ENCODE measurements at regions not wholly inside any gene's neighbourhood (a gene's known extent, or its start where the extent isn't known, plus 50 kb on each side); places are given as distances from the start of the nearest gene placed in this dataset.
"Not testable (repeated sequence)": the region's sequence is repeated elsewhere in the genome, so short reads cannot be mapped to it uniquely, and the experiment has no call there.

DNA sequence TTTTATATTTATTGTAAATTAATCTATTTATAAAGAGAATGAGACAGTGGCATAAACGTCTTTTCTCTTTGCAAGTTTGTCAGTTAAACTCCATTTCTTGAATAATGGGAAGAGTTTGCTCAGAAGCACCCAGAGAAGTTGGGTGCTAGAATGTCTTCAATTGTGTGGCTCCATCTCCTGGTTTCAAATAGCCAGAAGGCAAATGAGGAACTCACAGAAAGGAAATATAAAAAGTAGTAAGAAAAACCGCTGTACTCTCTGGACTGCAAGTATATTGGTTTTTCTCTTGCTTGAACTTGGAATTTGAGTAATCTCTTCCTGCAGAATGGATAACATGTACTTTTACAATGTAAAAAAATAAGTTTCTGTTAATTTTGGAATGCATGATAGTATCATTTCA, 217.5 kb downstream of the DPY19L2 start:
- H3K9ac ChIP-seq (ENCODE audit: low read length in 3 of 3): no peak overlapping the region
- TF ChIP-seq, protein P1, sequence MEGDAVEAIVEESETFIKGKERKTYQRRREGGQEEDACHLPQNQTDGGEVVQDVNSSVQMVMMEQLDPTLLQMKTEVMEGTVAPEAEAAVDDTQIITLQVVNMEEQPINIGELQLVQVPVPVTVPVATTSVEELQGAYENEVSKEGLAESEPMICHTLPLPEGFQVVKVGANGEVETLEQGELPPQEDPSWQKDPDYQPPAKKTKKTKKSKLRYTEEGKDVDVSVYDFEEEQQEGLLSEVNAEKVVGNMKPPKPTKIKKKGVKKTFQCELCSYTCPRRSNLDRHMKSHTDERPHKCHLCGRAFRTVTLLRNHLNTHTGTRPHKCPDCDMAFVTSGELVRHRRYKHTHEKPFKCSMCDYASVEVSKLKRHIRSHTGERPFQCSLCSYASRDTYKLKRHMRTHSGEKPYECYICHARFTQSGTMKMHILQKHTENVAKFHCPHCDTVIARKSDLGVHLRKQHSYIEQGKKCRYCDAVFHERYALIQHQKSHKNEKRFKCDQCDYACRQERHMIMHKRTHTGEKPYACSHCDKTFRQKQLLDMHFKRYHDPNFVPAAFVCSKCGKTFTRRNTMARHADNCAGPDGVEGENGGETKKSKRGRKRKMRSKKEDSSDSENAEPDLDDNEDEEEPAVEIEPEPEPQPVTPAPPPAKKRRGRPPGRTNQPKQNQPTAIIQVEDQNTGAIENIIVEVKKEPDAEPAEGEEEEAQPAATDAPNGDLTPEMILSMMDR (IDR thresholded peaks at IDR 0.05; ENCODE audit: borderline replicate concordance, extremely low read depth, insufficient read depth): no peak
- FAIRE-seq (no peak), DNase-seq (peak in 1 of 5 donors; percentile 18)
- intact Hi-C loops (cut with DNase I): no loop called here
- no peaks in the 10 kb centered on the region for H3K4me1 ChIP-seq (ENCODE audit: control insufficient read depth in 2 of 3, insufficient read depth in 2 of 3, low read depth in 1 of 3, low read length in 3 of 3)
- H3K4me3 ChIP-seq (ENCODE audit: low read length in 3 of 3): no peak overlapping the region
- no peaks in the 10 kb centered on the region for H3K27me3 ChIP-seq (ENCODE audit: control insufficient read depth, insufficient read depth, low read length)
- H3K9me3 ChIP-seq (ENCODE audit: control insufficient read depth in 2 of 3, insufficient read depth in 1 of 3, low read length in 3 of 3): no peaks in the 10 kb centered on the region
- H3K36me3 ChIP-seq (ENCODE audit: control insufficient read depth in 2 of 3, insufficient read depth in 3 of 3, low read length in 3 of 3): no peaks in the 10 kb centered on the region
- H3K27ac ChIP-seq (ENCODE audit: low read depth in 2 of 2, low read length in 2 of 2): no peak overlapping the region

DNA sequence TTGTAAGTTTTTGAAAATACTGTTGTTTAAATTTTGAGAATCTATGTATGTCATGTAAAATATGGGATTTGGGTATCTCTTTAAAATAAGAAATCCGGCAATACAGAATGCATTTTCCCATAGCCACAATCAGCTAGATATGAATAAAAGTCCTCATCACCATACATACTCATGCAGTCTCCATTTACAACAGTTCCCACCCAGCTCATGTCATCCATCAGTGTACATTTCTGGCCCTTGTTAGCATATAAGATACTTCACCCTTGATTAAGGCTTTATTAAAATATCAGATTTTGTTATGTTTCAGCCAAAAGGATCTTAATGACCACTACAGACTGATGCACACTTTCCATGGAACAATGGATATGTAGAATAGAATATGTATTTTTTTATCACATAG, 218.0 kb downstream of the DPY19L2 start:
- Histone ChIP-seq H3K9me3 (ENCODE audit: control insufficient read depth in 2 of 3, insufficient read depth in 1 of 3, low read length in 3 of 3) (no peaks in the 10 kb centered on the region), H3K4me1 (ENCODE audit: control insufficient read depth in 2 of 3, insufficient read depth in 2 of 3, low read depth in 1 of 3, low read length in 3 of 3) (no peaks in the 10 kb centered on the region), H3K9ac (ENCODE audit: low read length in 3 of 3) (no peak overlapping the region), H3K36me3 (ENCODE audit: control insufficient read depth in 2 of 3, insufficient read depth in 3 of 3, low read length in 3 of 3) (no peaks in the 10 kb centered on the region), H3K4me3 (ENCODE audit: low read length in 3 of 3) (no peak overlapping the region), H3K27ac (ENCODE audit: low read depth in 2 of 2, low read length in 2 of 2) (no peak overlapping the region), H3K27me3 (ENCODE audit: control insufficient read depth, insufficient read depth, low read length) (no peaks in the 10 kb centered on the region)
- intact Hi-C loops (cut with DNase I): no loop called here
- TF ChIP-seq, protein P1 (IDR thresholded peaks at IDR 0.05; ENCODE audit: borderline replicate concordance, extremely low read depth, insufficient read depth): no peak
- FAIRE-seq (no peak), DNase-seq (no peak)

DNA sequence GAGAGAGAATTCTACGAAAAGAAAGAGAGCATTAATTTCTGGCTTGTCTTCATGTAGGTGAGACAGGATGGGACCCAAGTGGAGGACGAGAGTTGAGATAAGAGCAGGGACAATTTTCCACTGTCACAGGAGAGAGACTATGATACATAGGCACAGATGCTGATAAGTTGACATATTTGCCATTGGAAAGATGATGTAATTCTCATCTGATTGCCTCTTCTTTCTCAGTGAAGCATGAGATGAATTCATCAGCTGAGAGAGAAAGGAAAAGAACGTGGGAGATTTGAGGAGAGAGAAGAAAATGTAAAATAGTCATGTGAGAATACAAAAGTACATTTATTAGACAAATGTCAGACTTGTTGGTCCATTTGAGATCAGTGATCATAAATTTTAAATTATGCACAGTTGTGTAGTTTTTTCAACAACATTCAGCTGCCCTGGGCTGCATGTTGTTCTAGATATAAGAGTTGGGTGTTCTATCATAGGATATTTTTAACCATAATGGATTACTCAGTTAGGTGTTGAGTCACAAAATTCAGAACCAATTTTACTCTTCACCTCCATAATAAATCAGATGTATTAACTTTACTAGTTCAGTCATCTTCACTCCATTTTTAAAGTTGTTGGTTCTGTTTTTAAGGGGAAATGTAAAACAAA, 222.9 kb downstream of the DPY19L2 start:
- intact Hi-C loops (cut with DNase I): no loop called here
- no peak overlapping the region for H3K9ac ChIP-seq (ENCODE audit: low read length in 3 of 3)
- peaks cover 0 to 1% (median 0%) of the 10 kb centered on the region in 3 donors for H3K4me1 ChIP-seq (ENCODE audit: control insufficient read depth in 2 of 3, insufficient read depth in 2 of 3, low read depth in 1 of 3, low read length in 3 of 3)
- H3K27me3 ChIP-seq (ENCODE audit: control insufficient read depth, insufficient read depth, low read length): no peaks in the 10 kb centered on the region
- TF ChIP-seq, protein P1 (IDR thresholded peaks at IDR 0.05; ENCODE audit: borderline replicate concordance, extremely low read depth, insufficient read depth): no peak
- no peaks in the 10 kb centered on the region for H3K36me3 ChIP-seq (ENCODE audit: control insufficient read depth in 2 of 3, insufficient read depth in 3 of 3, low read length in 3 of 3)
- H3K9me3 ChIP-seq (ENCODE audit: control insufficient read depth in 2 of 3, insufficient read depth in 1 of 3, low read length in 3 of 3): no peaks in the 10 kb centered on the region
- H3K27ac ChIP-seq (ENCODE audit: low read depth in 2 of 2, low read length in 2 of 2): no peak overlapping the region
- no peak for DNase-seq
- H3K4me3 ChIP-seq (ENCODE audit: low read length in 3 of 3): no peak overlapping the region
- FAIRE-seq: no peak

DNA sequence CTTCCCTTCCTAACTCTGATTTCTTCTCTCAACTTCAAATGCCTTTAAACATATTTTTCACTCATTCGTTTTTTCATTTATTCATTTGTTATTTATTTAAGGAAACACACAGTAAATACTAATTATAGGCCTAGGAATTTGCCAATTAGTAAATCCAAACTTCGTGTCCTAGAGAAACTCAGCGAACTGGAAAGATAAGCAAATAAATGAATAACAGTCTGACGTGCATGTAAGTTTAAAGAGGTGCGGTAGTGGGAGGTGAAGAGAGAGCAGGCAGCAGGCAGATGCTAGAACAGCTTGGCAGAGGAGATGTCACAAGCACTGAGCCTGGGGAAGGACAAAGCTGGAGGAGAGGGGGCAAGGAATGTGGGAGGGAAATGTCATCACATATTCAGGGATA, 228.2 kb downstream of the DPY19L2 start:
- peak in 2 of 5 donors; percentile 60 to 62 for DNase-seq
- no peak overlapping the region for H3K9ac ChIP-seq (ENCODE audit: low read length in 3 of 3)
- TF ChIP-seq, protein P1 (IDR thresholded peaks at IDR 0.05; ENCODE audit: borderline replicate concordance, extremely low read depth, insufficient read depth): no peak
- intact Hi-C loops (cut with DNase I): no loop called here
- H3K9me3 ChIP-seq (ENCODE audit: control insufficient read depth in 2 of 3, insufficient read depth in 1 of 3, low read length in 3 of 3): no peaks in the 10 kb centered on the region
- H3K27ac ChIP-seq (ENCODE audit: low read depth in 2 of 2, low read length in 2 of 2): no peak overlapping the region
- H3K4me3 ChIP-seq (ENCODE audit: low read length in 3 of 3): no peak overlapping the region
- H3K4me1 ChIP-seq (ENCODE audit: control insufficient read depth in 2 of 3, insufficient read depth in 2 of 3, low read depth in 1 of 3, low read length in 3 of 3): peaks cover 0 to 5% (median 4%) of the 10 kb centered on the region in 3 donors
- FAIRE-seq: peak; percentile 53
- no peaks in the 10 kb centered on the region for H3K36me3 ChIP-seq (ENCODE audit: control insufficient read depth in 2 of 3, insufficient read depth in 3 of 3, low read length in 3 of 3)
- H3K27me3 ChIP-seq (ENCODE audit: control insufficient read depth, insufficient read depth, low read length): no peaks in the 10 kb centered on the region

DNA sequence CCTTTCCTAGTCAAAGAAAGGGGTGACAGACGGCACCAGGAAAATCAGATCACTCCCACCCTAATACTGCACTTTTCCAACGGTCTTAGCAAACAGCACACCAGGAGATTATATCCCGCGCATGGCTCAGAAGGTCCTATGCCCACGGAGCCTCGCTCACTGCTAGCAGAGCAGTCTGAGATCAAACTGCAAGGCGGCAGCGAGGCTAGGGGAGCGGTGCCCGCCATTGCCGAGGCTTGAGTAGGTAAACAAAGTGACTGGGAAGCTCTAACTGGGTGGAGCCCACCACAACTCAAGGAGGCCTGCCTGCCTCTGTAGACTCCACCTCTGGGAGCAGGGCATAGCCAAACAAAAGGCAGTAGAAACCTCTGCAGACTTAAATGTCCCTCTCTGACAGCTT, 233.9 kb downstream of the DPY19L2 start:
- intact Hi-C loops (cut with DNase I); H3K9ac ChIP-seq (ENCODE audit: low read length in 3 of 3); FAIRE-seq; H3K27me3 ChIP-seq (ENCODE audit: control insufficient read depth, insufficient read depth, low read length); H3K4me3 ChIP-seq (ENCODE audit: low read length in 3 of 3); DNase-seq; H3K4me1 ChIP-seq (ENCODE audit: control insufficient read depth in 2 of 3, insufficient read depth in 2 of 3, low read depth in 1 of 3, low read length in 3 of 3); H3K36me3 ChIP-seq (ENCODE audit: control insufficient read depth in 2 of 3, insufficient read depth in 3 of 3, low read length in 3 of 3); H3K9me3 ChIP-seq (ENCODE audit: control insufficient read depth in 2 of 3, insufficient read depth in 1 of 3, low read length in 3 of 3); H3K27ac ChIP-seq (ENCODE audit: low read depth in 2 of 2, low read length in 2 of 2): not testable (repeated sequence)

Measured in kidney (tissue), 13 donors.